Right atrium auricular region (tissue), 2 donors: ENCODE measurements at regions not wholly inside any gene's neighbourhood (a gene's known extent, or its start where the extent isn't known, plus 50 kb on each side); places are given as distances from the start of the nearest gene placed in this dataset.

ENCODE experiments used
- DNase-seq: peaks from one replicate; pipeline ENCODE4 v3.0.0-alpha.2; 2019; ENCODE audit warnings: low spot score
- H3K27ac ChIP-seq, 2 donors: fragments of 200-600 bp; sonication (generic); 1 replicate in 1 of 2; 2 replicates in 1 of 2; pipeline ENCODE4 v1.5.1; 2016 to 2019
- H3K27me3 ChIP-seq, 2 donors: fragments of 200-600 bp; sonication (generic); one replicate each; pipeline versions ENCODE4 v1.5.1 to v1.6.0; 2017 to 2019
- H3K36me3 ChIP-seq: fragments of 200-600 bp; sonication (generic); one replicate; pipeline ENCODE4 v1.5.1; 2016
- H3K4me1 ChIP-seq, 2 donors: fragments of 200-600 bp; sonication (generic); one replicate each; pipeline versions ENCODE4 v1.5.1 to v1.6.0; 2017 to 2019
- H3K4me3 ChIP-seq, 2 donors: fragments of 200-600 bp; sonication (generic); 1 replicate in 1 of 2; 2 replicates in 1 of 2; pipeline ENCODE4 v1.5.1; 2017 to 2019; ENCODE audit warnings: mild to moderate bottlenecking in 1 of 2, moderate library complexity in 1 of 2
- H3K9me3 ChIP-seq, 2 donors: fragments of 200-600 bp; sonication (generic); one replicate each; pipeline ENCODE4 v1.5.1; 2019
- CTCF ChIP-seq, 2 donors: fragments of 200-600 bp; sonication (generic); IDR thresholded peaks; one replicate each; pipeline ENCODE4 v1.5.1; 2019; ENCODE audit warnings: antibody characterized with exemption in 2 of 2

GRCh38 chr3:14346642-14347041 is 55.8 kb upstream of the SLC6A6 start:
- Histone ChIP-seq H3K27me3 (no peaks in the 10 kb centered on the region), H3K36me3 (no peaks in the 10 kb centered on the region), H3K4me1 (no peaks in the 10 kb centered on the region), H3K27ac (no peak overlapping the region), H3K4me3 (no peak overlapping the region), H3K9me3 (no peaks in the 10 kb centered on the region)
- TF ChIP-seq CTCF (IDR thresholded peaks at IDR 0.05): no peak
- DNase-seq: no peak

GRCh38 chr3:14347110-14347509 is 55.3 kb upstream of the SLC6A6 start:
- Histone ChIP-seq H3K4me3 (no peak overlapping the region), H3K9me3 (no peaks in the 10 kb centered on the region), H3K4me1 (no peaks in the 10 kb centered on the region), H3K27ac (no peak overlapping the region), H3K27me3 (no peaks in the 10 kb centered on the region), H3K36me3 (no peaks in the 10 kb centered on the region)
- no peak for TF ChIP-seq CTCF (IDR thresholded peaks at IDR 0.05)
- DNase-seq: no peak

GRCh38 chr3:14351617-14352001 is 50.8 kb upstream of the SLC6A6 start:
- no peaks in the 10 kb centered on the region for H3K36me3 ChIP-seq
- no peak for TF ChIP-seq CTCF (IDR thresholded peaks at IDR 0.05)

GRCh38 chr3:14352002-14352627 is 50.3 kb upstream of the SLC6A6 start:
- Histone ChIP-seq H3K9me3 (no peaks in the 10 kb centered on the region), H3K27ac (no peak overlapping the region), H3K36me3 (no peaks in the 10 kb centered on the region), H3K27me3 (no peaks in the 10 kb centered on the region), H3K4me3 (no peak overlapping the region), H3K4me1 (no peaks in the 10 kb centered on the region)
- no peak for DNase-seq
- no peak for TF ChIP-seq CTCF (IDR thresholded peaks at IDR 0.05)

More at GRCh38 chr3:14351617-14352001, 50.8 kb upstream of the SLC6A6 start:
- no peaks in the 10 kb centered on the region for H3K9me3 ChIP-seq
- H3K27me3 ChIP-seq: no peaks in the 10 kb centered on the region
- H3K4me1 ChIP-seq: no peaks in the 10 kb centered on the region
- no peak overlapping the region for H3K27ac ChIP-seq
- DNase-seq: no peak
- no peak overlapping the region for H3K4me3 ChIP-seq
